PC-9 (cell line): ENCODE measurements at regions not wholly inside any gene's neighbourhood (a gene's known extent, or its start where the extent isn't known, plus 50 kb on each side); places are given as distances from the start of the nearest gene placed in this dataset.

ENCODE experiments used
- BruUV-seq: library from RNA; stranded (reverse); fragments of 400-500 nt; replicated peaks from 2 replicates; lab custom pipeline; 2021; lab: Mats Ljungman, UMichigan
- CTCF ChIA-PET: fragments of 300-600 bp; sonication (Branson Sonifier 250); formaldehyde crosslinking; loops from one replicate; lab custom pipeline; 2022; ENCODE audit warnings: antibody characterized with exemption; lab: Charles Lee
- POLR2A ChIA-PET: fragments of 300-600 bp; sonication (Branson Sonifier 250); formaldehyde crosslinking; loops from one replicate; lab custom pipeline; 2022; ENCODE audit warnings: antibody characterized with exemption; ENCODE audit not compliant: unreplicated experiment; lab: Charles Lee
- DNase-seq, 2 experiments: peaks; one replicate each; pipeline versions ENCODE4 v3.0.0 to v3.0.0-alpha.2; 2015 to 2022; ENCODE audit warnings: mixed read lengths in 1 of 2
- H2AFZ ChIP-seq: fragments of 200-600 bp; sonication (generic); 2 replicates; pipeline ENCODE4 v1.8.1; 2017; ENCODE audit warnings: antibody characterized with exemption
- H3F3A ChIP-seq: fragments of 200-600 bp; sonication (generic); 2 replicates; pipeline ENCODE4 v1.8.1; 2017; ENCODE audit warnings: antibody characterized with exemption, mild to moderate bottlenecking, low read depth; ENCODE audit not compliant: insufficient read depth
- H3K27ac ChIP-seq: fragments of 200-600 bp; sonication (generic); 2 replicates; pipeline ENCODE4 v1.6.1; 2016; ENCODE audit warnings: mixed run types
- H3K27me3 ChIP-seq: fragments of 200-600 bp; sonication (generic); 2 replicates; pipeline ENCODE4 v1.6.1; 2016; ENCODE audit warnings: low read depth, mixed run types; ENCODE audit not compliant: insufficient read depth
- H3K36me3 ChIP-seq: fragments of 200-600 bp; sonication (generic); 2 replicates; pipeline ENCODE4 v1.6.1; 2016; ENCODE audit warnings: low read depth, mixed run types
- H3K4me1 ChIP-seq: fragments of 200-600 bp; sonication (generic); replicated peaks from 2 replicates; pipeline ENCODE4 v1.6.1; 2016; ENCODE audit warnings: mixed run types; ENCODE audit not compliant: insufficient read depth
- H3K4me2 ChIP-seq: fragments of 200-600 bp; sonication (generic); 2 replicates; pipeline ENCODE4 v1.6.1; 2017; ENCODE audit warnings: mixed run types
- H3K4me3 ChIP-seq: fragments of 200-600 bp; sonication (generic); 2 replicates; pipeline ENCODE4 v1.6.1; 2016; ENCODE audit warnings: mixed run types
- H3K79me2 ChIP-seq: fragments of 200-600 bp; sonication (generic); 2 replicates; pipeline ENCODE4 v1.6.1; 2017; ENCODE audit warnings: low read depth, mixed run types
- H3K9me2 ChIP-seq: fragments of 200-600 bp; sonication (generic); 2 replicates; pipeline ENCODE4 v1.8.1; 2017; ENCODE audit warnings: mild to moderate bottlenecking; ENCODE audit not compliant: insufficient read depth
- H3K9me3 ChIP-seq: fragments of 200-600 bp; sonication (generic); 2 replicates; pipeline ENCODE4 v1.8.1; 2016; ENCODE audit warnings: low read depth; ENCODE audit not compliant: insufficient read depth
- H4K20me1 ChIP-seq: fragments of 200-600 bp; sonication (generic); 2 replicates; pipeline ENCODE4 v1.8.1; 2017; ENCODE audit not compliant: insufficient read depth
- EZH2 ChIP-seq: fragments of 200-600 bp; sonication (generic); IDR thresholded peaks from 2 replicates; pipeline ENCODE4 v1.8.0; 2017; ENCODE audit warnings: antibody characterized with exemption, low read depth
- intact Hi-C: fragments of 100-400 bp; cut with micrococcal nuclease; formaldehyde crosslinking; loops from one replicate; pipeline ENCODE4 v1.10.0; 2022; ENCODE audit not compliant: unreplicated experiment
- TF ChIP-seq, protein P1 (sequence below): fragments of 200-600 bp; sonication (generic); conservative IDR thresholded peaks from 2 replicates; pipeline ENCODE4 v1.6.1; 2017; ENCODE audit warnings: mixed run types, antibody characterized with exemption, mild to moderate bottlenecking, moderate library complexity

DNA sequence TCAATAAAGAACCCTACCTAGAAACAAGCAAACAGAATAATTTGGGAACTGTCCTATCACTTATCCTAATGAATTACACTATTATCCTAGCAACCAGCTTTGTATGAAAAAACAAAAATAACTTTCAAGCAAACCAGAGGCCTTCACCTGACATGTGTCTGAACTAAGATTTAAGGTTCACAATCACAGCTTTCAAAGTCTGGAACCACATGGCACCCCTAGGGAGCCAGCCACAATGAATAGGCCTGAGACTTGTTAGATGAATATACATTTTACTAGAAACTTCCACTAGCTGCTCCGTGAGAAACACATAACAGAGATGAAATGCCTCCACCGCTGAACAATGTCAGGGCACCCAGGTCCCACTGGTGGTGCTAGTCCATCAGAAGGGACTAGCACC lies 65.8 kb upstream of the CYP2D6 start:
- Histone ChIP-seq H3K36me3 (no peaks in the 10 kb centered on the region), H3K4me3 (no peak overlapping the region), H4K20me1 (peaks cover 53% of the 10 kb centered on the region), H2AFZ (no peak overlapping the region), H3K9me2 (no peaks in the 10 kb centered on the region), H3K9me3 (no peaks in the 10 kb centered on the region), H3K79me2 (peaks cover 92% of the 10 kb centered on the region), H3K27me3 (no peaks in the 10 kb centered on the region), H3K27ac (peak overlapping the region; percentile 66), H3K4me1 (peaks cover 31% of the 10 kb centered on the region), H3K4me2 (peak overlapping the region; percentile 21; the same call in 1 of the 2 replicates), H3F3A (peaks cover 29% of the 10 kb centered on the region)
- no TSS peak for BruUV-seq
- ChIA-PET CTCF (no interaction called here), POLR2A (no interaction called here)
- intact Hi-C loops = no loop called here
- DNase-seq = no peak
- no peak for TF ChIP-seq EZH2
- TF ChIP-seq, protein P1, sequence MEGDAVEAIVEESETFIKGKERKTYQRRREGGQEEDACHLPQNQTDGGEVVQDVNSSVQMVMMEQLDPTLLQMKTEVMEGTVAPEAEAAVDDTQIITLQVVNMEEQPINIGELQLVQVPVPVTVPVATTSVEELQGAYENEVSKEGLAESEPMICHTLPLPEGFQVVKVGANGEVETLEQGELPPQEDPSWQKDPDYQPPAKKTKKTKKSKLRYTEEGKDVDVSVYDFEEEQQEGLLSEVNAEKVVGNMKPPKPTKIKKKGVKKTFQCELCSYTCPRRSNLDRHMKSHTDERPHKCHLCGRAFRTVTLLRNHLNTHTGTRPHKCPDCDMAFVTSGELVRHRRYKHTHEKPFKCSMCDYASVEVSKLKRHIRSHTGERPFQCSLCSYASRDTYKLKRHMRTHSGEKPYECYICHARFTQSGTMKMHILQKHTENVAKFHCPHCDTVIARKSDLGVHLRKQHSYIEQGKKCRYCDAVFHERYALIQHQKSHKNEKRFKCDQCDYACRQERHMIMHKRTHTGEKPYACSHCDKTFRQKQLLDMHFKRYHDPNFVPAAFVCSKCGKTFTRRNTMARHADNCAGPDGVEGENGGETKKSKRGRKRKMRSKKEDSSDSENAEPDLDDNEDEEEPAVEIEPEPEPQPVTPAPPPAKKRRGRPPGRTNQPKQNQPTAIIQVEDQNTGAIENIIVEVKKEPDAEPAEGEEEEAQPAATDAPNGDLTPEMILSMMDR = no peak

DNA sequence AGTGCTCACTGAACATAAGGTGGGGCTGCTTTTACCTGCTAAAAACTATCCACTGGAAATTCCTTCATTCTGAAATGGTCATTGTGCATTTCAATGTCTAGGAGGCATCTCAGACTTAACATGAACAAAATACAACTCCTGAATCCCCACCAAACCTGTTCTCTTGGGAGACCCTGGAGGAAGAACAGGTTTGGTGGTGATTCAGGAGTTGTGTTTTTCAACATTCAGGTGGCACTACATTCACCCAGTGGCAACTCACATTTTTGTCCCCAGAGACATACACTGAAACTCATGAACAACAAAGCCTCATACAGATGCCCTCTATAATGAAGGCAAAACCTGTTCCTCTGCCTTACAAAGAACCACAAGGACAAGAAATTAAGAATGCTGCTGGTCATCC lies 64.3 kb upstream of the CYP2D6 start:
- H3K27me3 ChIP-seq = no peaks in the 10 kb centered on the region
- ChIA-PET POLR2A (no interaction called here), CTCF (no interaction called here)
- peak overlapping the region; percentile 21 for H3K4me2 ChIP-seq
- H3K4me1 ChIP-seq = peaks cover 31% of the 10 kb centered on the region
- H3K79me2 ChIP-seq = peaks cover 92% of the 10 kb centered on the region
- no peaks in the 10 kb centered on the region for H3K9me3 ChIP-seq
- H3K4me3 ChIP-seq = no peak overlapping the region
- intact Hi-C loops = no loop called here
- BruUV-seq = no TSS peak
- no peaks in the 10 kb centered on the region for H3K36me3 ChIP-seq
- peak; percentile 50 to 95 for DNase-seq
- H2AFZ ChIP-seq = no peak overlapping the region
- peaks cover 45% of the 10 kb centered on the region for H4K20me1 ChIP-seq
- H3K27ac ChIP-seq = peak overlapping the region; percentile 66
- TF ChIP-seq, protein P1 = no peak
- TF ChIP-seq EZH2 = no peak
- H3K9me2 ChIP-seq = no peaks in the 10 kb centered on the region
- peaks cover 26% of the 10 kb centered on the region for H3F3A ChIP-seq

DNA sequence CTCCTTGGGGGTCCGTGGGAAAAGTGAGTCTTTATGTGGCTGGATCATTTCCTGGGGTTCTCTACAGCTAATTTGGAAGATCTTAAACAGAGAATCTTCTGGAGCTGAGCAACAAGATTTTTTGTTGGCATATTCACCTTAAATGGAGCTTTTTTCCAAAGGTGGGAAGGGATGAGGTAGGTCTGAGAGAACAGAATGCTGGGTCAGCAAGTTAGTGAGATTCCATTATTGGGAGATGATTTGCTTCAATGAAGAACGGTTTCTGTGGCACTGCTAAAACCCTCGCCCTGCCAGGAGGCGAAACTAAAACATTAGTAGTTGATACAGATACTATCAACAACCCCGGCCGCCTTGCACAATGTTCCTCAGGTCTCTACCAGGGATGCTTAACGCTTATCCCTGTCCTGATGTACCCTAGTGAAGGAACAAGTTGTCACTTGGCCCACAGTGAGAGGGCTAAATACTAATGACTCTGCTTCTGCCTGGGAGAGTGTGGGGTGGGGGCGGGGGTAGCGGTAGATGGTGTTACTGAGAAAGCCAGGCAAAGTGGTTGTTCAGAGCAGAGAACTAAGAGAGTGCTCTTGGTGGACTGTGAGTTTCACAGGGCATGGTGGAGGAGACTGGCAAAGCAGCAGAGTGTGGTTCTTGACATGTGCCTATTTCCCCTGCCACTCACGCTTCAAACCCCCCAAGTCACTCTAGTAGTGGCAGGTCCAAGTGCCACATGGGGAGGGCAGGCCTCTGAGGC lies 63.7 kb upstream of the CYP2D6 start:
- TF ChIP-seq EZH2 = no peak
- TF ChIP-seq, protein P1 = no peak
- Histone ChIP-seq H3K9me2 (no peaks in the 10 kb centered on the region), H3K4me3 (no peak overlapping the region), H3K9me3 (no peaks in the 10 kb centered on the region), H2AFZ (no peak overlapping the region), H4K20me1 (peaks cover 45% of the 10 kb centered on the region), H3K79me2 (peaks cover 95% of the 10 kb centered on the region), H3K36me3 (no peaks in the 10 kb centered on the region), H3K27ac (peak overlapping the region; percentile 66), H3K4me1 (peaks cover 35% of the 10 kb centered on the region), H3K4me2 (peak overlapping the region; percentile 21), H3K27me3 (no peaks in the 10 kb centered on the region), H3F3A (peaks cover 33% of the 10 kb centered on the region)
- no TSS peak for BruUV-seq
- POLR2A ChIA-PET = no interaction called here
- CTCF ChIA-PET = interaction anchor here (0.5 to 0.6 kb wide), 2 partner anchors 125 to 238 kb away, joined by 3 read pairs; partner anchors contain the start of gene NFAM1
- intact Hi-C loops = no loop called here
- no peak for DNase-seq
